ENCODE measurements at regions not wholly inside any gene's neighbourhood (a gene's known extent, or its start where the extent isn't known, plus 50 kb on each side); places are given as distances from the start of the nearest gene placed in this dataset.
"Not testable (repeated sequence)": the region's sequence is repeated elsewhere in the genome, so short reads cannot be mapped to it uniquely, and the experiment has no call there.

GRCh38 chr21:27034796-27035195 is 67.9 kb upstream of the ADAMTS5 start:
- Histone ChIP-seq H3K27ac (no peak overlapping the region), H3K27me3 (replicated peaks) (no peaks in the 10 kb centered on the region), H3K4me3 (ENCODE audit: low read depth, low read length) (no peak overlapping the region), H3K36me3 (replicated peaks) (no peaks in the 10 kb centered on the region)
- TF ChIP-seq CTCF (IDR thresholded peaks at IDR 0.05; ENCODE audit: low read depth, low read length, missing control alignments), result no peak
- in situ Hi-C loops (cut with HindIII; ENCODE audit: low pct_ligation_motif_present, low sequenced_read_pairs), result no loop called here
- DNase-seq, result no peak

- in situ Hi-C loops (cut with HindIII; ENCODE audit: low pct_ligation_motif_present, low sequenced_read_pairs), result no loop called here
- Histone ChIP-seq H3K36me3 (replicated peaks) (no peaks in the 10 kb centered on the region), H3K4me3 (ENCODE audit: low read depth, low read length) (no peak overlapping the region), H3K27ac (no peak overlapping the region), H3K27me3 (replicated peaks) (no peaks in the 10 kb centered on the region)
- DNase-seq, result no peak
- TF ChIP-seq CTCF (IDR thresholded peaks at IDR 0.05; ENCODE audit: low read depth, low read length, missing control alignments), result no peak
These were observed 66.6 kb upstream of the ADAMTS5 start for GRCh38 chr21:27033471-27033870.

GRCh38 chr21:27026501-27026900 is 59.6 kb upstream of the ADAMTS5 start:
- Histone ChIP-seq H3K27me3 (replicated peaks) (no peaks in the 10 kb centered on the region), H3K27ac (no peak overlapping the region), H3K4me3 (ENCODE audit: low read depth, low read length) (no peak overlapping the region), H3K36me3 (replicated peaks) (no peaks in the 10 kb centered on the region)
- no peak for TF ChIP-seq CTCF (IDR thresholded peaks at IDR 0.05; ENCODE audit: low read depth, low read length, missing control alignments)
- no peak for DNase-seq
- in situ Hi-C loops (cut with HindIII; ENCODE audit: low pct_ligation_motif_present, low sequenced_read_pairs), result no loop called here

- H3K27me3 ChIP-seq (replicated peaks); H3K4me3 ChIP-seq (ENCODE audit: low read depth, low read length); in situ Hi-C loops (cut with HindIII; ENCODE audit: low pct_ligation_motif_present, low sequenced_read_pairs); H3K27ac ChIP-seq; H3K36me3 ChIP-seq (replicated peaks); DNase-seq: not testable (repeated sequence)
These were observed 58.8 kb upstream of the ADAMTS5 start for GRCh38 chr21:27025708-27026107.

GRCh38 chr21:27024971-27025370 is 58.1 kb upstream of the ADAMTS5 start:
- H3K27ac ChIP-seq, result peak overlapping the region; percentile 1
- in situ Hi-C loops (cut with HindIII; ENCODE audit: low pct_ligation_motif_present, low sequenced_read_pairs), result no loop called here
- no peak for TF ChIP-seq CTCF (IDR thresholded peaks at IDR 0.05; ENCODE audit: low read depth, low read length, missing control alignments)
- no peak for DNase-seq
- H3K4me3 ChIP-seq (ENCODE audit: low read depth, low read length), result no peak overlapping the region
- no peaks in the 10 kb centered on the region for H3K27me3 ChIP-seq (replicated peaks)
- no peaks in the 10 kb centered on the region for H3K36me3 ChIP-seq (replicated peaks)

- Histone ChIP-seq H3K4me3 (ENCODE audit: low read depth, low read length) (no peak overlapping the region), H3K27me3 (replicated peaks) (no peaks in the 10 kb centered on the region), H3K36me3 (replicated peaks) (no peaks in the 10 kb centered on the region), H3K27ac (peak overlapping the region; percentile 28)
- no peak for TF ChIP-seq CTCF (IDR thresholded peaks at IDR 0.05; ENCODE audit: low read depth, low read length, missing control alignments)
- peak; percentile 75 for DNase-seq
- in situ Hi-C loops (cut with HindIII; ENCODE audit: low pct_ligation_motif_present, low sequenced_read_pairs), result no loop called here
These were observed 57.4 kb upstream of the ADAMTS5 start for GRCh38 chr21:27024301-27024700.

All from brain microvascular endothelial cell (primary cell).